Trophoblast cell (in vitro differentiated cells and primary cell): ENCODE measurements at regions not wholly inside any gene's neighbourhood (a gene's known extent, or its start where the extent isn't known, plus 50 kb on each side); places are given as distances from the start of the nearest gene placed in this dataset.

ENCODE experiments used
- DNase-seq, 2 donors: peaks; one replicate each; pipeline ENCODE4 v3.0.0-alpha.2; 2016
- H2AFZ ChIP-seq: 2 replicates; pipeline ENCODE4 v1.6.1; 2013; ENCODE audit warnings: low read length, moderate library complexity, mild to moderate bottlenecking; ENCODE audit not compliant: insufficient read depth, poor library complexity
- H2AK5ac ChIP-seq: 2 replicates; pipeline ENCODE4 v1.6.1; 2013; ENCODE audit warnings: mild to moderate bottlenecking, low read length
- H2BK120ac ChIP-seq: 2 replicates; pipeline ENCODE4 v1.6.1; 2013; ENCODE audit warnings: low read length, mild to moderate bottlenecking, moderate library complexity; ENCODE audit not compliant: insufficient read depth, poor library complexity
- H2BK12ac ChIP-seq: 2 replicates; pipeline ENCODE4 v1.6.1; 2013; ENCODE audit warnings: mild to moderate bottlenecking, low read length, moderate library complexity
- H2BK5ac ChIP-seq: 2 replicates; pipeline ENCODE4 v1.6.1; 2013; ENCODE audit warnings: low read length, low read depth, moderate library complexity, mild to moderate bottlenecking; ENCODE audit not compliant: poor library complexity
- H3K14ac ChIP-seq: 2 replicates; pipeline ENCODE4 v1.6.1; 2013; ENCODE audit warnings: mild to moderate bottlenecking, low read length
- H3K18ac ChIP-seq: 2 replicates; pipeline ENCODE4 v1.6.1; 2013; ENCODE audit warnings: mild to moderate bottlenecking, low read length
- H3K23ac ChIP-seq: 2 replicates; pipeline ENCODE4 v1.6.1; 2013; ENCODE audit warnings: low read length
- H3K27ac ChIP-seq: 2 replicates; pipeline ENCODE4 v1.5.1; 2013; ENCODE audit warnings: low read depth, mild to moderate bottlenecking, inconsistent platforms, low read length, moderate library complexity
- H3K27me3 ChIP-seq: 2 replicates; pipeline ENCODE4 v1.6.1; 2013; ENCODE audit warnings: inconsistent platforms, mild to moderate bottlenecking, low read length, moderate library complexity; ENCODE audit not compliant: insufficient read depth
- H3K36me3 ChIP-seq, 2 experiments: 1 replicate in 1 of 2; 2 replicates in 1 of 2; pipeline ENCODE4 v1.6.1; 2013; ENCODE audit warnings: low read length in 2 of 2, mild to moderate bottlenecking in 2 of 2, moderate library complexity in 1 of 2; ENCODE audit not compliant: insufficient read depth in 2 of 2, control insufficient read depth in 1 of 2
- H3K4ac ChIP-seq: 2 replicates; pipeline ENCODE4 v1.6.1; 2013; ENCODE audit warnings: low read depth, mild to moderate bottlenecking, low read length, moderate library complexity
- H3K4me1 ChIP-seq, 2 experiments: 1 replicate in 1 of 2; 2 replicates in 1 of 2; pipeline ENCODE4 v1.6.1; 2013; ENCODE audit warnings: low read length in 2 of 2, mild to moderate bottlenecking in 2 of 2, moderate library complexity in 1 of 2; ENCODE audit not compliant: insufficient read depth in 2 of 2, control insufficient read depth in 1 of 2
- H3K4me2 ChIP-seq: 2 replicates; pipeline ENCODE4 v1.6.1; 2013; ENCODE audit warnings: inconsistent platforms, mild to moderate bottlenecking, low read length, moderate library complexity
- H3K4me3 ChIP-seq: 2 replicates; pipeline ENCODE4 v1.5.1; 2013; ENCODE audit warnings: mild to moderate bottlenecking, low read depth, low read length, inconsistent platforms
- H3K79me1 ChIP-seq: one replicate; pipeline ENCODE4 v1.6.1; 2013; ENCODE audit warnings: low read length
- H3K79me2 ChIP-seq: 2 replicates; pipeline ENCODE4 v1.6.1; 2013; ENCODE audit warnings: low read length, mild to moderate bottlenecking; ENCODE audit not compliant: control insufficient read depth, insufficient read depth, poor library complexity
- H3K9ac ChIP-seq: 2 replicates; pipeline ENCODE4 v1.6.1; 2013; ENCODE audit warnings: mild to moderate bottlenecking, low read length
- H3K9me3 ChIP-seq: 2 replicates; pipeline ENCODE4 v1.6.1; 2013; ENCODE audit warnings: low read depth, mild to moderate bottlenecking, control low read depth, inconsistent platforms, low read length; ENCODE audit not compliant: insufficient read depth
- H4K12ac ChIP-seq: 2 replicates; pipeline ENCODE4 v1.6.1; 2013; ENCODE audit warnings: low read depth, mild to moderate bottlenecking, low read length, moderate library complexity
- H4K8ac ChIP-seq: 2 replicates; pipeline ENCODE4 v1.6.1; 2013; ENCODE audit warnings: low read depth, mild to moderate bottlenecking, low read length, moderate library complexity
- H4K91ac ChIP-seq: one replicate; pipeline ENCODE4 v1.6.1; 2013; ENCODE audit warnings: low read depth, mild to moderate bottlenecking, low read length, moderate library complexity
- WGBS: extraction: QIAGEN DNeasy Blood & Tissue Kit; methylation state at CpG from one replicate; pipeline ENCODE4 v1.1.7; 2013; ENCODE audit warnings: missing lambda C conversion rate; ENCODE audit not compliant: insufficient read length, insufficient coverage; ENCODE audit errors: extremely low coverage; 5-methylcytosine and 5-hydroxymethylcytosine counted together

DNA sequence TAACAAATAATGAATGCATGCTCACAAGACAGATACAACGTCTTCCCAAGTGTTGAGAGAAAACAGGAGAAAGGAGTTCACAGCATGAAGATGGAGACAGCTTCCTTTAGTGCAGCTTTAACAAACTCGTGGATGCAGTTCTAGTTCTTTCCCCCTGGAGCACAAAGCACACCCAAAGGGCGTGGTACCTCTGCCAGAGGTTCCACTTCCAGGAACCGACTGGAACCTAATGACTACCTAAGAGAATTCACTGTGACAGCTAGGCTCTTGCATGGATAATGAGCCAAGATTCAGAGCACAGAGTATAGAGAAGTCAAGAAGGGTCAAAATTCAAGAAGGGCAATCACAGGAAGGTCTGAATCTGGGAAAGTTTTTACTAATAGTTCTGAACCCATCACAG lies 673.2 kb downstream of the XPNPEP1 start:
- no peak overlapping the region for H3K4ac ChIP-seq
- no peak overlapping the region for H3K27ac ChIP-seq
- no peak overlapping the region for H2BK120ac ChIP-seq
- no peak overlapping the region for H4K91ac ChIP-seq
- no peak overlapping the region for H2BK5ac ChIP-seq
- no peaks in the 10 kb centered on the region for H3K36me3 ChIP-seq
- H4K12ac ChIP-seq = no peak overlapping the region
- no peaks in the 10 kb centered on the region for H3K27me3 ChIP-seq
- H3K14ac ChIP-seq = no peak overlapping the region
- no peak overlapping the region for H3K23ac ChIP-seq
- no peak overlapping the region for H4K8ac ChIP-seq
- H3K4me1 ChIP-seq = no peaks in the 10 kb centered on the region
- no peak overlapping the region for H2AFZ ChIP-seq
- no peak overlapping the region for H3K4me2 ChIP-seq
- H2AK5ac ChIP-seq = no peak overlapping the region
- no peak overlapping the region for H2BK12ac ChIP-seq
- no peak for DNase-seq
- H3K4me3 ChIP-seq = no peak overlapping the region
- H3K79me2 ChIP-seq = no peaks in the 10 kb centered on the region
- no peaks in the 10 kb centered on the region for H3K79me1 ChIP-seq
- no peaks in the 10 kb centered on the region for H3K9me3 ChIP-seq
- peak overlapping the region; percentile 58 for H3K9ac ChIP-seq
- WGBS = no CpG with 5 or more reads among the region's 4 CpGs
- H3K18ac ChIP-seq = no peak overlapping the region

DNA sequence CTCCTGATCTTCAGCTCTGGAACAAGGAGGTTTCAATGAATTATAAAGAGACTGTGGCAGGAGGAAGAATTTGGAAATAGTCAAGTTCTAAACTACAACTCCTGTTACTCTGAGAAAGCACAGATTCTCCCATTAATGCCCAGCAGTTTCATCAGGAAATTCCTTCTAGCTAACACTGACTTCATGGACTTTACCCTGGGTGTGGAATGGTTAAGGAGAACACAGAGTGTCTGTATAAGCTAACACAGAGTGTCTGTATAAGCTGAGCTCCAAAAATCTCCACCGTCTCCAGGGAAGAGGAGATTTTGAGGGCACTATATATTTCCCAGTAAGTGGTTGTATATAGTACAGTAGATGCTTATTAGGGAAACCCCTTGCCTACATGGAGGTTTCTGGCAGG lies 675.5 kb downstream of the XPNPEP1 start:
- Histone ChIP-seq H4K8ac (no peak overlapping the region), H3K4me3 (no peak overlapping the region), H2AFZ (no peak overlapping the region), H3K36me3 (no peaks in the 10 kb centered on the region), H3K4ac (no peak overlapping the region), H3K4me2 (no peak overlapping the region), H2BK12ac (no peak overlapping the region), H3K14ac (no peak overlapping the region), H3K27me3 (no peaks in the 10 kb centered on the region), H2AK5ac (no peak overlapping the region), H3K18ac (no peak overlapping the region), H4K12ac (no peak overlapping the region), H3K4me1 (no peaks in the 10 kb centered on the region), H3K79me2 (no peaks in the 10 kb centered on the region), H3K9ac (no peak overlapping the region), H2BK5ac (no peak overlapping the region), H3K23ac (no peak overlapping the region), H4K91ac (no peak overlapping the region), H3K27ac (no peak overlapping the region), H3K9me3 (no peaks in the 10 kb centered on the region), H2BK120ac (no peak overlapping the region), H3K79me1 (no peaks in the 10 kb centered on the region)
- DNase-seq = no peak
- WGBS = no CpG with 5 or more reads among the region's 1 CpG

DNA sequence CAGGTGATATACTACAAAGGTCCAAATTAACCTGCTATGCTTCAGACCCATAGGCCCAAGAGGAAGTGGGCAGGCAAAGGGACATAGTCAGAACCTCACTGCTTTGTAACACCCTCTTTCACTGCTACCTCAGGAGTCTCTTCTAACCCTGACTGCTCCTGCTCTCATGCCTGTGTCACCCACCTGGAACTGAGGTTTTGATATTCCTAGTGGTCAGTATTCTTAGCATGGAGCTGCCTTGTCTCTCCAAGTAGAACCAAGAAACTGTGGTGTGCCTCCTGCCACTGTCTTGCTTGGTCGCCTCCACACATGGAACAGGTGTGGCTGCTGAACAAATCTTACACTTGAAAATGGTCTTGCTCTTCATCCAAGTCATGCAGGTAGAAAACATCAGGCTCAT lies 677.5 kb downstream of the XPNPEP1 start:
- H2AFZ ChIP-seq = no peak overlapping the region
- no CpG with 5 or more reads among the region's 1 CpG for WGBS
- H2BK12ac ChIP-seq = no peak overlapping the region
- no peak overlapping the region for H3K4me3 ChIP-seq
- no peak overlapping the region for H2AK5ac ChIP-seq
- no peak overlapping the region for H4K91ac ChIP-seq
- H2BK5ac ChIP-seq = no peak overlapping the region
- no peaks in the 10 kb centered on the region for H3K79me2 ChIP-seq
- H3K23ac ChIP-seq = no peak overlapping the region
- no peaks in the 10 kb centered on the region for H3K4me1 ChIP-seq
- H3K36me3 ChIP-seq = no peaks in the 10 kb centered on the region
- H3K9me3 ChIP-seq = no peaks in the 10 kb centered on the region
- no peak overlapping the region for H3K18ac ChIP-seq
- no peak overlapping the region for H3K4ac ChIP-seq
- H3K27me3 ChIP-seq = no peaks in the 10 kb centered on the region
- no peak overlapping the region for H3K14ac ChIP-seq
- H4K8ac ChIP-seq = no peak overlapping the region
- no peak overlapping the region for H3K4me2 ChIP-seq
- no peak overlapping the region for H4K12ac ChIP-seq
- no peaks in the 10 kb centered on the region for H3K79me1 ChIP-seq
- H3K27ac ChIP-seq = no peak overlapping the region
- no peak for DNase-seq
- no peak overlapping the region for H3K9ac ChIP-seq
- H2BK120ac ChIP-seq = no peak overlapping the region

GRCh38 chr10:109239371-109239770 lies 683.9 kb downstream of the XPNPEP1 start:
- no peak overlapping the region for H3K14ac ChIP-seq
- H3K79me1 ChIP-seq = no peaks in the 10 kb centered on the region
- H2AFZ ChIP-seq = no peak overlapping the region
- H2BK12ac ChIP-seq = no peak overlapping the region
- H3K4me2 ChIP-seq = no peak overlapping the region
- no peak overlapping the region for H3K4me3 ChIP-seq
- no peak overlapping the region for H3K27ac ChIP-seq
- DNase-seq = no peak
- H4K8ac ChIP-seq = no peak overlapping the region
- no peaks in the 10 kb centered on the region for H3K79me2 ChIP-seq
- H4K12ac ChIP-seq = no peak overlapping the region
- no peaks in the 10 kb centered on the region for H3K27me3 ChIP-seq
- H3K4me1 ChIP-seq = no peaks in the 10 kb centered on the region
- no peak overlapping the region for H2AK5ac ChIP-seq
- no peak overlapping the region for H3K4ac ChIP-seq
- H3K18ac ChIP-seq = no peak overlapping the region
- H3K23ac ChIP-seq = no peak overlapping the region
- H2BK120ac ChIP-seq = no peak overlapping the region
- no peak overlapping the region for H3K9ac ChIP-seq
- H2BK5ac ChIP-seq = no peak overlapping the region
- H3K9me3 ChIP-seq = no peaks in the 10 kb centered on the region
- no peaks in the 10 kb centered on the region for H3K36me3 ChIP-seq
- no peak overlapping the region for H4K91ac ChIP-seq

DNA sequence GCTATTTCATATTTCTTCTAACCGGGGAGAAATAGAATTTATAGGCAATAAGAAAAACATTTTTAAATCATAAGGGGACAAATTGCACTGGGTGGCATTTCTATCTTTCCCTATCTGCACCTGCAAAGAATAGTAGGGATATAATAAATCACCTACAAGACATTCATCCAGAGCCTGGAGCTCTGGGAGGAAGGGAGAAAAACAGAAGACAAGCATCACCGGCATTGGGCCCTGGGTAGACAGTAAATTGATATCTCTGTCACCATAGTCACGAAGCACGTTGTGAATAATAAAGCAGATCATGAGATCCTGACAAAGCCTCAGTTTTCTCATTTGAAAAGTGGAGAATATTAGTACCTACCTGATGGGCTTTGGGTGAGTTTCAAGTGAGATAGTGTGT lies 685.6 kb downstream of the XPNPEP1 start:
- no peak overlapping the region for H3K9ac ChIP-seq
- no peaks in the 10 kb centered on the region for H3K36me3 ChIP-seq
- H4K12ac ChIP-seq = no peak overlapping the region
- no peak for DNase-seq
- H3K4me3 ChIP-seq = no peak overlapping the region
- H2AFZ ChIP-seq = no peak overlapping the region
- H3K79me2 ChIP-seq = no peaks in the 10 kb centered on the region
- H3K18ac ChIP-seq = no peak overlapping the region
- H2BK12ac ChIP-seq = no peak overlapping the region
- H3K4me1 ChIP-seq = no peaks in the 10 kb centered on the region
- H3K14ac ChIP-seq = no peak overlapping the region
- no CpG with 5 or more reads among the region's 4 CpGs for WGBS
- no peak overlapping the region for H3K4ac ChIP-seq
- H3K27me3 ChIP-seq = no peaks in the 10 kb centered on the region
- H4K8ac ChIP-seq = no peak overlapping the region
- no peak overlapping the region for H3K27ac ChIP-seq
- no peak overlapping the region for H3K4me2 ChIP-seq
- no peak overlapping the region for H3K23ac ChIP-seq
- H4K91ac ChIP-seq = no peak overlapping the region
- H3K79me1 ChIP-seq = no peaks in the 10 kb centered on the region
- no peak overlapping the region for H2AK5ac ChIP-seq
- H2BK120ac ChIP-seq = no peak overlapping the region
- H2BK5ac ChIP-seq = no peak overlapping the region
- H3K9me3 ChIP-seq = no peaks in the 10 kb centered on the region
